ENCODE measurements at regions not wholly inside any gene's neighbourhood (a gene's known extent, or its start where the extent isn't known, plus 50 kb on each side); places are given as distances from the start of the nearest gene placed in this dataset.

GRCh38 chr9:79026316-79026715 lies 545.4 kb upstream of the TLE4 start:
- no peaks in the 10 kb centered on the region for H3K4me1 ChIP-seq
- no peaks in the 10 kb centered on the region for H3K36me3 ChIP-seq (ENCODE audit: control insufficient read depth, insufficient read depth, low read length)
- no peak overlapping the region for H3K4me3 ChIP-seq (ENCODE audit: low read depth, low read length)
- H3K27ac ChIP-seq: no peak overlapping the region
- H3K9me3 ChIP-seq (ENCODE audit: control insufficient read depth, low read length): no peaks in the 10 kb centered on the region
- no peak overlapping the region for H3K4me2 ChIP-seq (ENCODE audit: low read length)
- no peak overlapping the region for H3K9ac ChIP-seq
- no peaks in the 10 kb centered on the region for H3K27me3 ChIP-seq (ENCODE audit: control insufficient read depth, insufficient read depth, low read length)
- no peak for TF ChIP-seq CTCF (IDR thresholded peaks at IDR 0.05)
- H3K79me2 ChIP-seq: no peaks in the 10 kb centered on the region
- no peak overlapping the region for H2AFZ ChIP-seq

DNA sequence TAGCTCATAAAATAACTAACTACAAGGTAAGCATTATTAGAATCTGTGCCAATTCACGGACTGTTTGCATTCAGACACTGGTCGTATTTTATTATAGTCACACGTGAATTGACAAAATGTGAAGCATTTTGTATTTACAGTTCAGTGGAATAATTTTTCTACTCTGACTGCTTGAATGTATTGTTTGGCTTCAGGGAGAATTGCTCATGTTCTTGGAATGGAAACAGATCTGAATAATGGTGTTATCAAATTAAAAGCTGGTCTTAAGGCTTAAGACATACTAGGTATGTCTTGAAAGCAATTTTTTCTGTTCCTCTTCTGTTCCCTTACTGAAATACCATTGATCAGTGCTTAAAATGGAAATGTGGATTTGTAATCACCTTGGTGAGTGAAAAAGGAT lies 543.7 kb upstream of the TLE4 start:
- no peak for TF ChIP-seq CTCF (IDR thresholded peaks at IDR 0.05)
- Histone ChIP-seq H3K4me1 (no peaks in the 10 kb centered on the region), H3K27me3 (ENCODE audit: control insufficient read depth, insufficient read depth, low read length) (no peaks in the 10 kb centered on the region), H3K4me2 (ENCODE audit: low read length) (no peak overlapping the region), H3K4me3 (ENCODE audit: low read depth, low read length) (no peak overlapping the region), H3K9ac (no peak overlapping the region), H3K79me2 (no peaks in the 10 kb centered on the region), H3K27ac (no peak overlapping the region), H3K36me3 (ENCODE audit: control insufficient read depth, insufficient read depth, low read length) (no peaks in the 10 kb centered on the region), H3K9me3 (ENCODE audit: control insufficient read depth, low read length) (no peaks in the 10 kb centered on the region), H2AFZ (no peak overlapping the region)

GRCh38 chr9:79034583-79034982 lies 537.2 kb upstream of the TLE4 start:
- no peaks in the 10 kb centered on the region for H3K27me3 ChIP-seq (ENCODE audit: control insufficient read depth, insufficient read depth, low read length)
- H2AFZ ChIP-seq: no peak overlapping the region
- H3K79me2 ChIP-seq: no peaks in the 10 kb centered on the region
- H3K4me3 ChIP-seq (ENCODE audit: low read depth, low read length): no peak overlapping the region
- no peak overlapping the region for H3K4me2 ChIP-seq (ENCODE audit: low read length)
- TF ChIP-seq CTCF (IDR thresholded peaks at IDR 0.05): no peak
- no peak overlapping the region for H3K27ac ChIP-seq
- no peaks in the 10 kb centered on the region for H3K36me3 ChIP-seq (ENCODE audit: control insufficient read depth, insufficient read depth, low read length)
- no peaks in the 10 kb centered on the region for H3K9me3 ChIP-seq (ENCODE audit: control insufficient read depth, low read length)
- H3K4me1 ChIP-seq: no peaks in the 10 kb centered on the region
- H3K9ac ChIP-seq: no peak overlapping the region

GRCh38 chr9:79037338-79037737 lies 534.4 kb upstream of the TLE4 start:
- no peak overlapping the region for H3K4me3 ChIP-seq (ENCODE audit: low read depth, low read length)
- H3K27me3 ChIP-seq (ENCODE audit: control insufficient read depth, insufficient read depth, low read length): no peaks in the 10 kb centered on the region
- no peaks in the 10 kb centered on the region for H3K9me3 ChIP-seq (ENCODE audit: control insufficient read depth, low read length)
- TF ChIP-seq CTCF (IDR thresholded peaks at IDR 0.05): no peak
- H3K79me2 ChIP-seq: no peaks in the 10 kb centered on the region
- H2AFZ ChIP-seq: no peak overlapping the region
- H3K27ac ChIP-seq: no peak overlapping the region
- no peak overlapping the region for H3K4me2 ChIP-seq (ENCODE audit: low read length)
- H3K4me1 ChIP-seq: no peaks in the 10 kb centered on the region
- no peaks in the 10 kb centered on the region for H3K36me3 ChIP-seq (ENCODE audit: control insufficient read depth, insufficient read depth, low read length)
- no peak overlapping the region for H3K9ac ChIP-seq

DNA sequence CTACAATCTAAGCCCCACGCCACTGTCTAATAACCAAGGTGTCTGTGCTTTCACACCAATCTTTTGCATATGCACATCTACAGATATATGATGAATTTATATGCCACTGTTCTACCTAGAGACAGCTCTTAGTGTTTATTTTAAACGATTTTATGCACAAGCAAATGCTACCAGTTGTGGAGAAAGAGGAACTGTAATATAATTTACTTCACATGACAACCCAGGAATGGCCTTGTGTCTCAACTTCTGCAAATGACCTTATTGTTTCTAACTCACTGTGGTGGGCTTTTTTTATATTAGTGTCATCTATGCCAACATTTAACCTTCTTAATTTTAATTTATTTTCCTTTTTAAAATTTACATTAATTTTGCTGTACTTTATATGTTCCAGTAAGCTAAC lies 531.1 kb upstream of the TLE4 start:
- H3K9me3 ChIP-seq (ENCODE audit: control insufficient read depth, low read length): no peaks in the 10 kb centered on the region
- no peaks in the 10 kb centered on the region for H3K4me1 ChIP-seq
- no peak overlapping the region for H3K4me3 ChIP-seq (ENCODE audit: low read depth, low read length)
- no peaks in the 10 kb centered on the region for H3K27me3 ChIP-seq (ENCODE audit: control insufficient read depth, insufficient read depth, low read length)
- no peak for TF ChIP-seq CTCF (IDR thresholded peaks at IDR 0.05)
- no peak overlapping the region for H2AFZ ChIP-seq
- no peak overlapping the region for H3K27ac ChIP-seq
- H3K4me2 ChIP-seq (ENCODE audit: low read length): no peak overlapping the region
- no peak overlapping the region for H3K9ac ChIP-seq
- H3K36me3 ChIP-seq (ENCODE audit: control insufficient read depth, insufficient read depth, low read length): no peaks in the 10 kb centered on the region
- no peaks in the 10 kb centered on the region for H3K79me2 ChIP-seq
